ENCODE measurements at regions not wholly inside any gene's neighbourhood (a gene's known extent, or its start where the extent isn't known, plus 50 kb on each side); places are given as distances from the start of the nearest gene placed in this dataset.

- TF ChIP-seq USF1 (IDR thresholded peaks at IDR 0.05; ENCODE audit: borderline replicate concordance, extremely low read length, insufficient read depth, low read depth, low read length) = no peak
- no peak for TF ChIP-seq IKZF1 (conservative IDR thresholded peaks at IDR 0.05)
- TF ChIP-seq RELA (IDR thresholded peaks at IDR 0.05; ENCODE audit: borderline replicate concordance, partially characterized antibody) = no peak
- no peak for TF ChIP-seq BHLHE40 (IDR thresholded peaks at IDR 0.05; ENCODE audit: borderline replicate concordance in 1 of 2, low read depth in 2 of 2, low read length in 1 of 2)
- TF ChIP-seq BCL11A (IDR thresholded peaks at IDR 0.05; ENCODE audit: low read depth, low read length) = no peak
- TF ChIP-seq NR2F1 (conservative IDR thresholded peaks at IDR 0.05) = no peak
- TF ChIP-seq MTA2 (IDR thresholded peaks at IDR 0.05; ENCODE audit: low read depth) = no peak
- no peak for TF ChIP-seq BCLAF1 (IDR thresholded peaks at IDR 0.05)
- TF ChIP-seq CHD4 (IDR thresholded peaks at IDR 0.05) = no peak
These were observed 190.2 kb downstream of the HACE1 start (continued) for GRCh38 chr6:104669483-104669882.

GRCh38 chr6:104656235-104656634, 203.5 kb downstream of the HACE1 start:
- ChIA-PET CTCF (no interaction called here), RAD21 (ENCODE audit: unreplicated experiment) (no interaction called here), SMC1A (ENCODE audit: uncharacterized antibody, unreplicated experiment) (no interaction called here), POLR2A (no interaction called here)
- in situ Hi-C loops (cut with MboI) (no loop called here), intact Hi-C loops (cut with micrococcal nuclease; ENCODE audit: unreplicated experiment) (no loop called here)
- H4K20me1 ChIP-seq (ENCODE audit: control insufficient read depth, insufficient read depth) = no peaks in the 10 kb centered on the region
- no peaks in the 10 kb centered on the region for H3K9me3 ChIP-seq (replicated peaks; ENCODE audit: control insufficient read depth, insufficient read depth, low read length)
- ATAC-seq (no peak), DNase-seq (ENCODE audit: low read depth, low spot score) (no peak), FAIRE-seq (no peak)
- 69% methylated on average over 2 of the region's 2 CpGs for WGBS (ENCODE audit: insufficient coverage, insufficient replicate concordance, low lambda C conversion rate, missing lambda C conversion rate)
- H3K27ac ChIP-seq (ENCODE audit: control insufficient read depth, insufficient read depth) = no peak overlapping the region
- no peak overlapping the region for H3K9ac ChIP-seq (ENCODE audit: control insufficient read depth, insufficient read depth, low read length)
- no peak for TF ChIP-seq RFX5 (IDR thresholded peaks at IDR 0.05; ENCODE audit: low read depth, low read length)
- no peak for TF ChIP-seq BACH1 (IDR thresholded peaks at IDR 0.05; ENCODE audit: borderline replicate concordance)
- no peak overlapping the region for H3K4me2 ChIP-seq (ENCODE audit: control insufficient read depth, insufficient read depth)
- H3K79me2 ChIP-seq (ENCODE audit: control insufficient read depth, insufficient read depth, low read length) = no peaks in the 10 kb centered on the region
- H3K36me3 ChIP-seq (ENCODE audit: control insufficient read depth in 2 of 2, insufficient read depth in 2 of 2, low read length in 1 of 2) = no peaks in the 10 kb centered on the region
- H3K4me3 ChIP-seq = no peak overlapping the region
- no peaks in the 10 kb centered on the region for H3K4me1 ChIP-seq (ENCODE audit: control insufficient read depth, insufficient read depth, low read length)
- BruUV-seq (replicated peaks) = no TSS peak
- H2AFZ ChIP-seq (ENCODE audit: control insufficient read depth, low read depth, low read length) = no peak overlapping the region
- H3K27me3 ChIP-seq (replicated peaks in 1 of 2; ENCODE audit: control insufficient read depth in 2 of 2, insufficient read depth in 2 of 2, low read length in 1 of 2) = no peaks in the 10 kb centered on the region
